Fibroblast of peridontal ligament (primary cell): ENCODE measurements at regions not wholly inside any gene's neighbourhood (a gene's known extent, or its start where the extent isn't known, plus 50 kb on each side); places are given as distances from the start of the nearest gene placed in this dataset.

Experiments used
- DNase-seq: peaks from one replicate; pipeline ENCODE4 v3.0.0-alpha.2; 2010; ENCODE audit errors: extremely low read depth

- DNase-seq: no peak
Measured at GRCh38 chr7:106196460-106197021, 84.4 kb upstream of the SYPL1 start.

- DNase-seq: no peak
Measured at GRCh38 chr7:106193661-106194060, 81.5 kb upstream of the SYPL1 start.

- DNase-seq: no peak
Measured at GRCh38 chr7:106190589-106191330, 78.6 kb upstream of the SYPL1 start.

GRCh38 chr7:106187613-106188350, 75.7 kb upstream of the SYPL1 start:
- DNase-seq: no peak

- DNase-seq: no peak
Measured at GRCh38 chr7:106185719-106186118, 73.6 kb upstream of the SYPL1 start.

GRCh38 chr7:106183952-106184351, 71.8 kb upstream of the SYPL1 start:
- DNase-seq: no peak

- no peak for DNase-seq
Measured at GRCh38 chr7:106182904-106183303, 70.8 kb upstream of the SYPL1 start.

- DNase-seq: no peak
Measured at GRCh38 chr7:106181658-106182265, 69.7 kb upstream of the SYPL1 start.

GRCh38 chr7:106180721-106181120, 68.6 kb upstream of the SYPL1 start:
- no peak for DNase-seq

GRCh38 chr7:106179256-106179655, 67.1 kb upstream of the SYPL1 start:
- no peak for DNase-seq

- DNase-seq: peak; percentile 77
Measured at GRCh38 chr7:106178593-106179134, 66.6 kb upstream of the SYPL1 start.

- no peak for DNase-seq
Measured at GRCh38 chr7:106177738-106178592, 65.9 kb upstream of the SYPL1 start.

GRCh38 chr7:106177300-106177690, 65.2 kb upstream of the SYPL1 start:
- peak; percentile 51 for DNase-seq

- peak; percentile 77 for DNase-seq
Measured at GRCh38 chr7:106176414-106177299, 64.5 kb upstream of the SYPL1 start.

- no peak for DNase-seq
Measured at GRCh38 chr7:106175507-106175906, 63.4 kb upstream of the SYPL1 start.

GRCh38 chr7:106170651-106171050, 58.5 kb upstream of the SYPL1 start:
- no peak for DNase-seq

- DNase-seq: no peak
Measured at GRCh38 chr7:106169821-106170610, 57.9 kb upstream of the SYPL1 start.

GRCh38 chr7:106167439-106168136, 55.5 kb upstream of the SYPL1 start:
- peak; percentile 83 for DNase-seq
